ENCODE measurements at regions not wholly inside any gene's neighbourhood (a gene's known extent, or its start where the extent isn't known, plus 50 kb on each side); places are given as distances from the start of the nearest gene placed in this dataset.

- no peak for TF ChIP-seq CTCF (IDR thresholded peaks at IDR 0.05)
Measured at GRCh38 chr11:69240332-69241074, 53.5 kb upstream of the MYEOV start.

GRCh38 chr11:69241075-69241740 lies 52.7 kb upstream of the MYEOV start:
- Mint-ChIP-seq H3K27me3 (ENCODE audit: low read depth, poor library complexity) (peaks cover 12% of the 10 kb centered on the region), H3K27ac (no peak overlapping the region), H3K4me3 (no peak overlapping the region), H3K36me3 (ENCODE audit: low read depth) (no peaks in the 10 kb centered on the region), H3K4me1 (peaks cover 33% of the 10 kb centered on the region), H3K9me3 (no peaks in the 10 kb centered on the region)
- no peak for DNase-seq
- no peak for TF ChIP-seq CTCF (IDR thresholded peaks at IDR 0.05)

More at GRCh38 chr11:69240332-69241074, 53.5 kb upstream of the MYEOV start:
- no peak overlapping the region for H3K4me3 Mint-ChIP-seq
- no peak for DNase-seq
- H3K36me3 Mint-ChIP-seq (ENCODE audit: low read depth), result no peaks in the 10 kb centered on the region
- no peaks in the 10 kb centered on the region for H3K9me3 Mint-ChIP-seq
- peaks cover 12% of the 10 kb centered on the region for H3K27me3 Mint-ChIP-seq (ENCODE audit: low read depth, poor library complexity)
- H3K27ac Mint-ChIP-seq, result no peak overlapping the region
- peaks cover 31% of the 10 kb centered on the region for H3K4me1 Mint-ChIP-seq

GRCh38 chr11:69241844-69242243 lies 52.1 kb upstream of the MYEOV start:
- H3K4me3 Mint-ChIP-seq, result no peak overlapping the region
- peaks cover 15% of the 10 kb centered on the region for H3K27me3 Mint-ChIP-seq (ENCODE audit: low read depth, poor library complexity)
- no peak for TF ChIP-seq CTCF (IDR thresholded peaks at IDR 0.05)
- peaks cover 36% of the 10 kb centered on the region for H3K4me1 Mint-ChIP-seq
- no peaks in the 10 kb centered on the region for H3K36me3 Mint-ChIP-seq (ENCODE audit: low read depth)
- H3K9me3 Mint-ChIP-seq, result no peaks in the 10 kb centered on the region
- no peak for DNase-seq
- H3K27ac Mint-ChIP-seq, result no peak overlapping the region

- TF ChIP-seq CTCF (IDR thresholded peaks at IDR 0.05), result no peak
- H3K4me3 Mint-ChIP-seq, result no peak overlapping the region
Measured at GRCh38 chr11:69242266-69242920, 51.6 kb upstream of the MYEOV start.

GRCh38 chr11:69243496-69244200 lies 50.3 kb upstream of the MYEOV start:
- peaks cover 34% of the 10 kb centered on the region for H3K4me1 Mint-ChIP-seq
- no peak overlapping the region for H3K4me3 Mint-ChIP-seq
- no peak for TF ChIP-seq CTCF (IDR thresholded peaks at IDR 0.05)
- DNase-seq, result no peak
- H3K36me3 Mint-ChIP-seq (ENCODE audit: low read depth), result no peaks in the 10 kb centered on the region
- H3K27me3 Mint-ChIP-seq (ENCODE audit: low read depth, poor library complexity), result peaks cover 24% of the 10 kb centered on the region
- no peaks in the 10 kb centered on the region for H3K9me3 Mint-ChIP-seq
- no peak overlapping the region for H3K27ac Mint-ChIP-seq

More at GRCh38 chr11:69242266-69242920, 51.6 kb upstream of the MYEOV start:
- peaks cover 36% of the 10 kb centered on the region for H3K4me1 Mint-ChIP-seq
- peaks cover 21% of the 10 kb centered on the region for H3K27me3 Mint-ChIP-seq (ENCODE audit: low read depth, poor library complexity)
- no peak for DNase-seq
- no peaks in the 10 kb centered on the region for H3K9me3 Mint-ChIP-seq
- H3K36me3 Mint-ChIP-seq (ENCODE audit: low read depth), result no peaks in the 10 kb centered on the region
- no peak overlapping the region for H3K27ac Mint-ChIP-seq

Measured in nephron progenitor cell (in vitro differentiated cells).